MM.1S (cell line): ENCODE measurements at regions not wholly inside any gene's neighbourhood (a gene's known extent, or its start where the extent isn't known, plus 50 kb on each side); places are given as distances from the start of the nearest gene placed in this dataset.

Experiments used
- EZH2 ChIP-seq: fragments of 300-600 bp; sonication (generic); optimal IDR thresholded peaks from 2 replicates; pipeline ENCODE3; 2017; ENCODE audit warnings: low read depth, mild to moderate bottlenecking, antibody characterized with exemption, low read length, mixed read lengths
- EZH2phosphoT487 ChIP-seq: fragments of 300-600 bp; sonication (generic); IDR thresholded peaks from 2 replicates; pipeline ENCODE4 v1.6.1; 2018; ENCODE audit warnings: antibody characterized with exemption, low read length
- TF ChIP-seq, protein P1 (sequence below): fragments of 300-600 bp; sonication (generic); IDR thresholded peaks from 2 replicates; pipeline ENCODE4 v1.5.1; 2016; ENCODE audit warnings: antibody characterized with exemption, low read length, mixed read lengths

- no peak for TF ChIP-seq EZH2
- TF ChIP-seq, protein P1, sequence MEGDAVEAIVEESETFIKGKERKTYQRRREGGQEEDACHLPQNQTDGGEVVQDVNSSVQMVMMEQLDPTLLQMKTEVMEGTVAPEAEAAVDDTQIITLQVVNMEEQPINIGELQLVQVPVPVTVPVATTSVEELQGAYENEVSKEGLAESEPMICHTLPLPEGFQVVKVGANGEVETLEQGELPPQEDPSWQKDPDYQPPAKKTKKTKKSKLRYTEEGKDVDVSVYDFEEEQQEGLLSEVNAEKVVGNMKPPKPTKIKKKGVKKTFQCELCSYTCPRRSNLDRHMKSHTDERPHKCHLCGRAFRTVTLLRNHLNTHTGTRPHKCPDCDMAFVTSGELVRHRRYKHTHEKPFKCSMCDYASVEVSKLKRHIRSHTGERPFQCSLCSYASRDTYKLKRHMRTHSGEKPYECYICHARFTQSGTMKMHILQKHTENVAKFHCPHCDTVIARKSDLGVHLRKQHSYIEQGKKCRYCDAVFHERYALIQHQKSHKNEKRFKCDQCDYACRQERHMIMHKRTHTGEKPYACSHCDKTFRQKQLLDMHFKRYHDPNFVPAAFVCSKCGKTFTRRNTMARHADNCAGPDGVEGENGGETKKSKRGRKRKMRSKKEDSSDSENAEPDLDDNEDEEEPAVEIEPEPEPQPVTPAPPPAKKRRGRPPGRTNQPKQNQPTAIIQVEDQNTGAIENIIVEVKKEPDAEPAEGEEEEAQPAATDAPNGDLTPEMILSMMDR: peak; percentile 52
- no peak for TF ChIP-seq EZH2phosphoT487
These were observed 73.4 kb upstream of the UBL3 start for GRCh38 chr13:29923554-29924481.
